SK-N-SH treated with all-trans-retinoic acid at 6 μM for 48 hours (cell line): ENCODE measurements at regions not wholly inside any gene's neighbourhood (a gene's known extent, or its start where the extent isn't known, plus 50 kb on each side); places are given as distances from the start of the nearest gene placed in this dataset.

Experiments
- ATAC-seq: fragments of 200-7000 bp; cut with Tn5 transposase; 3 replicates; pipeline ENCODE4 v1.9.1; 2020; ENCODE audit warnings: mild to moderate bottlenecking, moderate library complexity
- BACH2 ChIP-seq: fragments of 250-450 bp; sonication (Bioruptor Pico); IDR thresholded peaks from 2 replicates; pipeline ENCODE4 v1.9.0; 2021; ENCODE audit warnings: mild to moderate bottlenecking, borderline replicate concordance
- CSDC2 ChIP-seq: fragments of 250-450 bp; sonication (Bioruptor Pico); IDR thresholded peaks from 2 replicates; pipeline ENCODE4 v1.5.0; 2020; ENCODE audit warnings: mild to moderate bottlenecking, moderate library complexity
- CSRNP3 ChIP-seq: fragments of 250-450 bp; sonication (Bioruptor Pico); IDR thresholded peaks from 2 replicates; pipeline ENCODE4 v1.5.1; 2021; ENCODE audit warnings: mild to moderate bottlenecking, moderate library complexity
- ESRRG ChIP-seq: fragments of 250-450 bp; sonication (Bioruptor Pico); IDR thresholded peaks from 2 replicates; pipeline ENCODE4 v1.6.1; 2021; ENCODE audit warnings: mild to moderate bottlenecking
- GLIS3 ChIP-seq: fragments of 250-450 bp; sonication (Bioruptor Pico); IDR thresholded peaks from 2 replicates; pipeline ENCODE4 v1.5.0; 2020; ENCODE audit warnings: mild to moderate bottlenecking, moderate library complexity
- OSR1 ChIP-seq: fragments of 250-450 bp; sonication (Bioruptor Pico); IDR thresholded peaks from 2 replicates; pipeline ENCODE4 v1.8.0; 2022; ENCODE audit warnings: moderate library complexity, mild to moderate bottlenecking, inconsistent platforms
- POU6F1 ChIP-seq: fragments of 250-450 bp; sonication (Bioruptor Pico); IDR thresholded peaks from 2 replicates; pipeline ENCODE4 v1.8.0; 2021; ENCODE audit warnings: low read depth, mild to moderate bottlenecking, moderate library complexity, borderline replicate concordance
- PPARA ChIP-seq: fragments of 250-450 bp; sonication (Bioruptor Pico); IDR thresholded peaks from 2 replicates; pipeline ENCODE4 v1.5.0; 2020; ENCODE audit warnings: mild to moderate bottlenecking, borderline replicate concordance
- RARB ChIP-seq: fragments of 250-450 bp; sonication (Bioruptor Pico); IDR thresholded peaks from 2 replicates; pipeline ENCODE4 v1.8.0; 2021; ENCODE audit warnings: mild to moderate bottlenecking, moderate library complexity
- TCF4 ChIP-seq: fragments of 250-450 bp; sonication (Bioruptor Pico); IDR thresholded peaks from 2 replicates; pipeline ENCODE4 v1.8.0; 2021; ENCODE audit warnings: mild to moderate bottlenecking, moderate library complexity, borderline replicate concordance
- TOX ChIP-seq: fragments of 250-450 bp; sonication (Bioruptor Pico); IDR thresholded peaks from 2 replicates; pipeline ENCODE4 v1.8.0; 2021; ENCODE audit warnings: mild to moderate bottlenecking, moderate library complexity, borderline replicate concordance
- ZFP3 ChIP-seq: fragments of 250-450 bp; sonication (Bioruptor Pico); IDR thresholded peaks from 2 replicates; pipeline ENCODE4 v1.5.0; 2020; ENCODE audit warnings: mild to moderate bottlenecking, moderate library complexity
- ZFP30 ChIP-seq: fragments of 450-650 bp; formaldehyde crosslinking; IDR thresholded peaks from 2 replicates; pipeline ENCODE4 v1.5.0; 2022; ENCODE audit warnings: mild to moderate bottlenecking, moderate library complexity
- ZNF565 ChIP-seq: fragments of 450-650 bp; formaldehyde crosslinking; conservative IDR thresholded peaks from 2 replicates; pipeline ENCODE4 v1.5.0; 2020; ENCODE audit warnings: low read depth, mild to moderate bottlenecking, moderate library complexity
- ZNF70 ChIP-seq: fragments of 450-650 bp; formaldehyde crosslinking; IDR thresholded peaks from 2 replicates; pipeline ENCODE4 v1.5.0; 2020; ENCODE audit warnings: mild to moderate bottlenecking, moderate library complexity
- ZNF8 ChIP-seq: fragments of 450-650 bp; formaldehyde crosslinking; IDR thresholded peaks from 2 replicates; pipeline ENCODE4 v1.5.0; 2020; ENCODE audit warnings: mild to moderate bottlenecking, moderate library complexity
- TF ChIP-seq, protein P1 (sequence below): fragments of 250-450 bp; sonication (Bioruptor Pico); IDR thresholded peaks from 2 replicates; pipeline ENCODE4 v1.5.0; 2020; ENCODE audit warnings: mild to moderate bottlenecking, moderate library complexity
- TF ChIP-seq, protein P2 (sequence below): fragments of 250-450 bp; sonication (Bioruptor Pico); IDR thresholded peaks from 2 replicates; pipeline ENCODE4 v1.5.1; 2020; ENCODE audit warnings: low read depth, mild to moderate bottlenecking, moderate library complexity
- TF ChIP-seq, protein P3 (sequence below): fragments of 250-450 bp; sonication (Bioruptor Pico); IDR thresholded peaks from 2 replicates; pipeline ENCODE4 v1.8.0; 2020; ENCODE audit warnings: mild to moderate bottlenecking, moderate library complexity, borderline replicate concordance

- TF ChIP-seq POU6F1 (no peak), TOX (CRISPR knock-in tag) (no peak)
These were observed 250.8 kb downstream of the TMEM182 start (continued) for GRCh38 chr2:103012590-103012989.

GRCh38 chr2:103025056-103025455, 263.2 kb downstream of the TMEM182 start:
- ATAC-seq: no peak
- TF ChIP-seq ESRRG: no peak
- TF ChIP-seq CSDC2 (CRISPR knock-in tag): no peak
- TF ChIP-seq BACH2 (CRISPR knock-in tag): no peak
- TF ChIP-seq, protein P1, sequence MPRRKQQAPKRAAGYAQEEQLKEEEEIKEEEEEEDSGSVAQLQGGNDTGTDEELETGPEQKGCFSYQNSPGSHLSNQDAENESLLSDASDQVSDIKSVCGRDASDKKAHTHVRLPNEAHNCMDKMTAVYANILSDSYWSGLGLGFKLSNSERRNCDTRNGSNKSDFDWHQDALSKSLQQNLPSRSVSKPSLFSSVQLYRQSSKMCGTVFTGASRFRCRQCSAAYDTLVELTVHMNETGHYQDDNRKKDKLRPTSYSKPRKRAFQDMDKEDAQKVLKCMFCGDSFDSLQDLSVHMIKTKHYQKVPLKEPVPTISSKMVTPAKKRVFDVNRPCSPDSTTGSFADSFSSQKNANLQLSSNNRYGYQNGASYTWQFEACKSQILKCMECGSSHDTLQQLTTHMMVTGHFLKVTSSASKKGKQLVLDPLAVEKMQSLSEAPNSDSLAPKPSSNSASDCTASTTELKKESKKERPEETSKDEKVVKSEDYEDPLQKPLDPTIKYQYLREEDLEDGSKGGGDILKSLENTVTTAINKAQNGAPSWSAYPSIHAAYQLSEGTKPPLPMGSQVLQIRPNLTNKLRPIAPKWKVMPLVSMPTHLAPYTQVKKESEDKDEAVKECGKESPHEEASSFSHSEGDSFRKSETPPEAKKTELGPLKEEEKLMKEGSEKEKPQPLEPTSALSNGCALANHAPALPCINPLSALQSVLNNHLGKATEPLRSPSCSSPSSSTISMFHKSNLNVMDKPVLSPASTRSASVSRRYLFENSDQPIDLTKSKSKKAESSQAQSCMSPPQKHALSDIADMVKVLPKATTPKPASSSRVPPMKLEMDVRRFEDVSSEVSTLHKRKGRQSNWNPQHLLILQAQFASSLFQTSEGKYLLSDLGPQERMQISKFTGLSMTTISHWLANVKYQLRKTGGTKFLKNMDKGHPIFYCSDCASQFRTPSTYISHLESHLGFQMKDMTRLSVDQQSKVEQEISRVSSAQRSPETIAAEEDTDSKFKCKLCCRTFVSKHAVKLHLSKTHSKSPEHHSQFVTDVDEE (CRISPR knock-in tag): no peak
- no peak for TF ChIP-seq ZNF70 (CRISPR knock-in tag)
- TF ChIP-seq ZNF8 (CRISPR knock-in tag): no peak
- no peak for TF ChIP-seq TOX (CRISPR knock-in tag)
- no peak for TF ChIP-seq ZNF565 (CRISPR knock-in tag)
- no peak for TF ChIP-seq CSRNP3 (CRISPR knock-in tag)
- TF ChIP-seq PPARA: no peak
- no peak for TF ChIP-seq ZFP3 (CRISPR knock-in tag)
- no peak for TF ChIP-seq TCF4
- no peak for TF ChIP-seq ZFP30 (CRISPR knock-in tag)
- no peak for TF ChIP-seq OSR1 (CRISPR knock-in tag)
- TF ChIP-seq RARB (CRISPR knock-in tag): no peak
- TF ChIP-seq, protein P2, sequence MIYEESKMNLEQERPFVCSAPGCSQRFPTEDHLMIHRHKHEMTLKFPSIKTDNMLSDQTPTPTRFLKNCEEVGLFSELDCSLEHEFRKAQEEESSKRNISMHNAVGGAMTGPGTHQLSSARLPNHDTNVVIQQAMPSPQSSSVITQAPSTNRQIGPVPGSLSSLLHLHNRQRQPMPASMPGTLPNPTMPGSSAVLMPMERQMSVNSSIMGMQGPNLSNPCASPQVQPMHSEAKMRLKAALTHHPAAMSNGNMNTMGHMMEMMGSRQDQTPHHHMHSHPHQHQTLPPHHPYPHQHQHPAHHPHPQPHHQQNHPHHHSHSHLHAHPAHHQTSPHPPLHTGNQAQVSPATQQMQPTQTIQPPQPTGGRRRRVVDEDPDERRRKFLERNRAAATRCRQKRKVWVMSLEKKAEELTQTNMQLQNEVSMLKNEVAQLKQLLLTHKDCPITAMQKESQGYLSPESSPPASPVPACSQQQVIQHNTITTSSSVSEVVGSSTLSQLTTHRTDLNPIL: no peak

- TF ChIP-seq RARB (CRISPR knock-in tag) (no peak), GLIS3 (CRISPR knock-in tag) (no peak), ZFP3 (CRISPR knock-in tag) (no peak), TCF4 (no peak), POU6F1 (no peak), ZNF70 (CRISPR knock-in tag) (no peak)
- TF ChIP-seq, protein P3, sequence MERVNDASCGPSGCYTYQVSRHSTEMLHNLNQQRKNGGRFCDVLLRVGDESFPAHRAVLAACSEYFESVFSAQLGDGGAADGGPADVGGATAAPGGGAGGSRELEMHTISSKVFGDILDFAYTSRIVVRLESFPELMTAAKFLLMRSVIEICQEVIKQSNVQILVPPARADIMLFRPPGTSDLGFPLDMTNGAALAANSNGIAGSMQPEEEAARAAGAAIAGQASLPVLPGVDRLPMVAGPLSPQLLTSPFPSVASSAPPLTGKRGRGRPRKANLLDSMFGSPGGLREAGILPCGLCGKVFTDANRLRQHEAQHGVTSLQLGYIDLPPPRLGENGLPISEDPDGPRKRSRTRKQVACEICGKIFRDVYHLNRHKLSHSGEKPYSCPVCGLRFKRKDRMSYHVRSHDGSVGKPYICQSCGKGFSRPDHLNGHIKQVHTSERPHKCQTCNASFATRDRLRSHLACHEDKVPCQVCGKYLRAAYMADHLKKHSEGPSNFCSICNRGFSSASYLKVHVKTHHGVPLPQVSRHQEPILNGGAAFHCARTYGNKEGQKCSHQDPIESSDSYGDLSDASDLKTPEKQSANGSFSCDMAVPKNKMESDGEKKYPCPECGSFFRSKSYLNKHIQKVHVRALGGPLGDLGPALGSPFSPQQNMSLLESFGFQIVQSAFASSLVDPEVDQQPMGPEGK (CRISPR knock-in tag): no peak
- TF ChIP-seq, protein P1 (CRISPR knock-in tag): no peak
- TF ChIP-seq, all 23 proteins: peak for 0
- no peak for ATAC-seq
These were observed 266.4 kb downstream of the TMEM182 start for GRCh38 chr2:103028181-103028580.
